Heart left ventricle (tissue), 16 donors: ENCODE measurements at regions not wholly inside any gene's neighbourhood (a gene's known extent, or its start where the extent isn't known, plus 50 kb on each side); places are given as distances from the start of the nearest gene placed in this dataset.

Source experiments
- ATAC-seq, 4 donors: fragments of 200-7000 bp; cut with Tn5 transposase; one replicate each; pipeline ENCODE4 v1.9.1; 2020 to 2022; ENCODE audit warnings: moderate library complexity in 4 of 4, mild to moderate bottlenecking in 3 of 4, moderate number of reproducible peaks in 1 of 4
- DNase-seq, 5 donors: peaks; one replicate each; pipeline ENCODE4 v3.0.0-alpha.2; 2020
- H3K27ac ChIP-seq, 12 donors: fragments of 200-600 bp; sonication (generic) in 4 of 12; one replicate each; pipeline versions ENCODE4 v1.5.0 to v1.8.0; 2016 to 2022; ENCODE audit warnings: mild to moderate bottlenecking in 2 of 12
- H3K27me3 ChIP-seq, 9 donors: fragments of 200-600 bp; sonication (generic) in 2 of 9; one replicate each; pipeline versions ENCODE4 v1.5.1 to v1.8.0; 2016 to 2022; ENCODE audit warnings: mild to moderate bottlenecking in 3 of 9
- H3K36me3 ChIP-seq, 9 donors: fragments of 200-600 bp; sonication (generic) in 2 of 9; one replicate each; pipeline versions ENCODE4 v1.5.0 to v1.8.0; 2018 to 2022; ENCODE audit warnings: mild to moderate bottlenecking in 2 of 9
- H3K4me1 ChIP-seq, 12 donors: fragments of 200-600 bp; sonication (generic) in 4 of 12; one replicate each; pipeline versions ENCODE4 v1.5.0 to v1.8.0; 2016 to 2022; ENCODE audit warnings: mild to moderate bottlenecking in 3 of 12
- H3K4me3 ChIP-seq, 12 donors: fragments of 200-600 bp; sonication (generic) in 4 of 12; one replicate each; pipeline versions ENCODE4 v1.5.0 to v1.8.0; 2017 to 2022; ENCODE audit warnings: mild to moderate bottlenecking in 9 of 12, moderate library complexity in 4 of 12
- H3K9me3 ChIP-seq, 12 donors: fragments of 200-600 bp; sonication (generic) in 4 of 12; one replicate each; pipeline versions ENCODE4 v1.5.0 to v1.8.0; 2016 to 2022; ENCODE audit warnings: mild to moderate bottlenecking in 1 of 12
- POLR2A ChIP-seq, 2 donors: fragments of 450-650 bp; IDR thresholded peaks; one replicate each; pipeline ENCODE4 v1.6.1; 2017; ENCODE audit warnings: antibody characterized with exemption in 2 of 2, mild to moderate bottlenecking in 2 of 2, moderate library complexity in 2 of 2
- WGBS, 4 donors: extraction: QIAGEN DNeasy Blood & Tissue Kit in 2 of 4; methylation state at CpG; one replicate each; pipeline versions ENCODE4 v1.1.5 to v1.1.7; 2013 to 2018; 5-methylcytosine and 5-hydroxymethylcytosine counted together
- intact Hi-C, 10 donors: fragments of 100-400 bp; cut with DNase I; formaldehyde crosslinking; loops; one replicate each; pipeline versions ENCODE4 v1.11.1 to v1.14.2; 2022
- TF ChIP-seq, protein P1 (sequence below), 12 donors: fragments of 200-600 bp; sonication (generic) in 4 of 12; IDR thresholded peaks; one replicate each; pipeline versions ENCODE4 v1.5.0 to v1.8.0; 2018 to 2022; ENCODE audit warnings: antibody characterized with exemption in 12 of 12, mild to moderate bottlenecking in 5 of 12
- donor health status: ischemic (EF 13 %, LVEDD 7.1; RV severe dilation, severe dysfunction).
- donor health status: healthy with polysubstance abuse.
- donor health status: DM: no; HTN: yes; CAD: no.
- donor health status: DM: no; HTN: no; CAD: no.
- donor health status: ischemic (EF 25% LVEDD 6.9; RV normal size, moderate dysfunction).
- donor health status: ischemic (EF 25% LVEDD 5.7; RV mildly dilated, moderate dysfunction).
- donor health status: healthy.
- donor health status: DM: yes; HTN: yes; CAD: no.
- donor health status: ischemic (EF 35%, LVEDD 5.7; RV mildly dilated, moderate dysfunction).
- donor health status: nonischemic (EF 11% LVEDD 7.7; RV severe dilation, severe dysfunction).
- donor health status: DM: yes; HTN: yes; CAD: no.
- donor health status: PGD.
- donor health status: ischemic (EF 29% LVEDD 5.4; RV normal size, mild dysfunction).
- donor health status: nonischemic (EF 23%, LVEDD 6.1; RV moderate dilation, normal function).

DNA sequence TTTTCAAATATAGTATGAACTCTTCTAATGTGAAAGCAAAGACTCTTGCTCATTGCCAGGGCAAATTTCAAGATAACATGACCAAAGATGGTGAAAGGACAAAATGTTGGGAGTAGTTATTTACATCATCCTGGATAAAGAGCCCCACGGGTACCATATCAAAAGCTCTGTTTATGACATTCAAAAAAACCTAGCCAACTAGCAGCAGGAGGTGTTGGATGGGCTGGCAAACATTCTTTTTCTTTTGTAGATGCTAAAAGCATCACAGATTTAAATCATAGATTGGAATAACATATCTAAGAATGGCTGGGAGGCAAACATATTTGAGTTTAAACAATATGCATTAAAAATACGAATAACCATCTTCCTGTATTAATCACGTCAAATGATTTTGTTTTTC lies 153.5 kb downstream of the ICOS start:
- Histone ChIP-seq H3K36me3 (no peaks in the 10 kb centered on the region), H3K9me3 (peaks cover 0 to 18% (median 7%) of the 10 kb centered on the region in 12 donors), H3K27ac (no peak overlapping the region), H3K4me1 (no peaks in the 10 kb centered on the region), H3K27me3 (no peaks in the 10 kb centered on the region), H3K4me3 (no peak overlapping the region)
- ATAC-seq (no peak), DNase-seq (no peak)
- 65 to 77% (median 69%) methylated on average over 3 of the region's 3 CpGs for WGBS, 4 donors
- TF ChIP-seq, protein P1, sequence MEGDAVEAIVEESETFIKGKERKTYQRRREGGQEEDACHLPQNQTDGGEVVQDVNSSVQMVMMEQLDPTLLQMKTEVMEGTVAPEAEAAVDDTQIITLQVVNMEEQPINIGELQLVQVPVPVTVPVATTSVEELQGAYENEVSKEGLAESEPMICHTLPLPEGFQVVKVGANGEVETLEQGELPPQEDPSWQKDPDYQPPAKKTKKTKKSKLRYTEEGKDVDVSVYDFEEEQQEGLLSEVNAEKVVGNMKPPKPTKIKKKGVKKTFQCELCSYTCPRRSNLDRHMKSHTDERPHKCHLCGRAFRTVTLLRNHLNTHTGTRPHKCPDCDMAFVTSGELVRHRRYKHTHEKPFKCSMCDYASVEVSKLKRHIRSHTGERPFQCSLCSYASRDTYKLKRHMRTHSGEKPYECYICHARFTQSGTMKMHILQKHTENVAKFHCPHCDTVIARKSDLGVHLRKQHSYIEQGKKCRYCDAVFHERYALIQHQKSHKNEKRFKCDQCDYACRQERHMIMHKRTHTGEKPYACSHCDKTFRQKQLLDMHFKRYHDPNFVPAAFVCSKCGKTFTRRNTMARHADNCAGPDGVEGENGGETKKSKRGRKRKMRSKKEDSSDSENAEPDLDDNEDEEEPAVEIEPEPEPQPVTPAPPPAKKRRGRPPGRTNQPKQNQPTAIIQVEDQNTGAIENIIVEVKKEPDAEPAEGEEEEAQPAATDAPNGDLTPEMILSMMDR (IDR thresholded peaks at IDR 0.05), result no peak
- TF ChIP-seq POLR2A (IDR thresholded peaks at IDR 0.05), result no peak
- intact Hi-C loops, result no loop called here

DNA sequence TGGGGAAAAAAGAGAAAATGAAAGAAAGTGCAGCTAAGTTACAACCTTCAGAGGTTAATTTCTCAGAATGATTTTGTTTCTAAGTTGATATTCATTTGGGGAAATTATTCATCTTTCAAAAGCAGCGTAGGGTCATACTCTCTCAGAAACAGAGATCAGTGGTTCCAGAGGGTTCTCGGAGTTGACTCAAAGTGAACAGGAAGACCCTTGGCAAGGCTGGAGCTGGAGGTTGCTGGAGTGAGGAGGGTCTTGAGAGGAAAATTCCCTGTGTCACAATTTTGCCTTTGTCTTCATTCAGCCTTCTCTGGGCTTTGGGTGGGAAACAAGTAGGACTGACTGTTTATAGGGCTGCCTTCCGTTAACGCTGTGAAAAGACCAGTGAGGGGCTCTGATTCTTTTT lies 168.2 kb downstream of the ICOS start:
- Histone ChIP-seq H3K4me3 (no peak overlapping the region), H3K9me3 (no peaks in the 10 kb centered on the region), H3K27ac (no peak overlapping the region), H3K27me3 (no peaks in the 10 kb centered on the region), H3K4me1 (peaks cover 0 to 15% (median 6%) of the 10 kb centered on the region in 12 donors), H3K36me3 (no peaks in the 10 kb centered on the region)
- ATAC-seq (no peak), DNase-seq (no peak)
- TF ChIP-seq, protein P1 (IDR thresholded peaks at IDR 0.05), result no peak
- no peak for TF ChIP-seq POLR2A (IDR thresholded peaks at IDR 0.05)
- 91 to 95% (median 94%) methylated on average over 4 of the region's 4 CpGs for WGBS, 4 donors
- intact Hi-C loops, result loop anchor here in 1 of 10 donors (5.0 kb wide), 1 partner anchor 72 kb away; no protein-coding TSS in a partner anchor

DNA sequence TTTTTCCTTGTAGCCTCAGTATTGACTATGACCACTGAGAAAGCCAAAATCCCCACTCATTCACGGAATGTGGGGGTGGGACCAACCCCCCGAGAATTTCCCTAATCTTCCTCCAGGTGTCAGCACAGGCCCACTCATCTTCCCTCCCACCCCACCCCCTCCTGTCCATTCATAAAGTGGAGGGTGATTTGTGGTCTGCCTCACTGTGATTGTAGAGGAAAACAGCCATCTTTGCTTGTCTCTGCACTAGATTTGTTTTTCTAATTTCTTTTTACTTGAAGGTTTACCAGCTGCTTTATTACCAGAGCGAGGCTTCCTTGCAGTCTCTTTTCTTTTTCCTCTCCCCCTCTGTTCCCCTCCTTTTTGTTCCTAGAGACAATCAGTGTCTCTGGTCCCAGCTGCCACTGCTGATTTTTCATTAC lies 171.8 kb downstream of the ICOS start:
- no peaks in the 10 kb centered on the region for H3K36me3 ChIP-seq
- H3K9me3 ChIP-seq, result no peaks in the 10 kb centered on the region
- H3K4me3 ChIP-seq, result no peak overlapping the region
- H3K27me3 ChIP-seq, result no peaks in the 10 kb centered on the region
- no peak for TF ChIP-seq POLR2A (IDR thresholded peaks at IDR 0.05)
- TF ChIP-seq, protein P1 (IDR thresholded peaks at IDR 0.05), result peak; percentile 17 to 71 (median 62)
- peaks cover 0 to 40% (median 20%) of the 10 kb centered on the region in 12 donors for H3K4me1 ChIP-seq
- WGBS, 4 donors, result 21 to 26% (median 22%) methylated on average over 3 of the region's 3 CpGs
- intact Hi-C loops, result loop anchor here in 3 of 10 donors (1.0 to 5.0 kb wide), 3 partner anchors 69 to 70 kb away; no protein-coding TSS in a partner anchor
- DNase-seq, result peak in 1 of 5 donors; percentile 30
- H3K27ac ChIP-seq, result peak overlapping the region in 6 of 12 donors; percentile 36 to 74 (median 54)
- peak in 3 of 4 donors; percentile 68 to 75 (median 68) for ATAC-seq

DNA sequence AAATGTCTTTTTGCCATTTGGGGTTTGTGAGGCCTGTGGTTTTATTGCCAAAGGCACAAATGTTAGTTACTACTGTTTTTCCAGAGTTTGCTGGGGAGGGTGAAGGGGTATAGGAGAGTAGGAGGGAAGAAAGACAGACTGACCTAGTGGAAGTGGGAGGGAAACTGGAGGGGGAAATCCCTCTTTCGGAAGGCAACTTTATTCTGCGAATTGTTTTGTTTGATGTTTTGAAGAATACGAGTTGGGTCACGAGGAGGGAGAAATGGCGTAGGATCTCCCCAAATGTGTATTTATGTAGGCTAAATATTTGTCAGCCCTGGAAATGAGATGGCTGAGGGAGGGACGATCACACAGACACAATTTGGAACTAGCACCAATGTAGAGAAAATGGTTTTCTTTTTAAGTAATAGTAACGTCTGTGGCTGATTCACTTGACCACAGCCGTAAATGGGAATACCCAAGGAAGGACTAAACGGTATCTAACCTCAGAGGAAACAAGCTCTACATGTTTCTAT lies 172.3 kb downstream of the ICOS start:
- no peak for DNase-seq
- Histone ChIP-seq H3K9me3 (no peaks in the 10 kb centered on the region), H3K4me3 (no peak overlapping the region), H3K27ac (peak overlapping the region in 6 of 12 donors; percentile 36 to 74 (median 54)), H3K36me3 (no peaks in the 10 kb centered on the region), H3K4me1 (peaks cover 0 to 45% (median 20%) of the 10 kb centered on the region in 12 donors), H3K27me3 (no peaks in the 10 kb centered on the region)
- WGBS, 4 donors, result 71 to 76% (median 73%) methylated on average over 9 of the region's 9 CpGs
- ATAC-seq, result peak in 1 of 4 donors; percentile 27
- intact Hi-C loops, result loop anchor here in 3 of 10 donors (1.0 to 5.0 kb wide), 3 partner anchors 68 to 70 kb away; no protein-coding TSS in a partner anchor
- TF ChIP-seq POLR2A (IDR thresholded peaks at IDR 0.05), result no peak
- TF ChIP-seq, protein P1 (IDR thresholded peaks at IDR 0.05), result no peak
